Middle frontal gyrus (tissue), 1 donor: ENCODE measurements at regions not wholly inside any gene's neighbourhood (a gene's known extent, or its start where the extent isn't known, plus 50 kb on each side); places are given as distances from the start of the nearest gene placed in this dataset.
"Not testable (repeated sequence)": the region's sequence is repeated elsewhere in the genome, so short reads cannot be mapped to it uniquely, and the experiment has no call there.

Experiments
- DNase-seq: peaks from one replicate; pipeline ENCODE4 v3.0.0-alpha.2; 2015; ENCODE audit warnings: low spot score; ENCODE audit errors: extremely low spot score

DNA sequence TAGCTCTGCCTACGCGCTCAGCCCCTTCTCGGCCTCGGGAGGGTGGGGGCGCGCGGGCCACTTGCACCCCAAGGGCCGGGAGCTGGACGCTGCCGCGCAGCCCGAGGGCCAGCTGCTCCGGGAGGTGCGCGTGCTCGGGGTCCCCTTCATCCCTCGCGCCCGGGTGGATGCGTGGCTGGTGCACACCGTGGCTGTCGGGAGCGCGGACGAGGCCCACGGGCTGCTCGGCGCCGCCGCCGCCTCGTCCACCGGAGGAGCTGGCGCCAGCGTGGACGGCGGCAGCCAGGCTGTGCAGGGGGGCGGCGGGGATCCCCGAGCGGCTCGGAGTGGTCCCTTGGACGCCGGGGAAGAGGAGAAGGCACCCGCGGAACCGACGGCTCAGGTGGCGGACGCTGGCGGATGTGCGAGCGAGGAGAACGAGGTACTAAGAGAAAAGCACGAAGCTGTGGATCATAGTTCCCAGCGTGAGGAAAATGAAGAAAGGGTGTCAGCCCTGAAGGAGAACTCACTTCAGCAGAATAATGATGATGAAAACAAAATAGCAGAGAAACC lies 69.8 kb downstream of the PMAIP1 start:
- not testable (repeated sequence) for DNase-seq

DNA sequence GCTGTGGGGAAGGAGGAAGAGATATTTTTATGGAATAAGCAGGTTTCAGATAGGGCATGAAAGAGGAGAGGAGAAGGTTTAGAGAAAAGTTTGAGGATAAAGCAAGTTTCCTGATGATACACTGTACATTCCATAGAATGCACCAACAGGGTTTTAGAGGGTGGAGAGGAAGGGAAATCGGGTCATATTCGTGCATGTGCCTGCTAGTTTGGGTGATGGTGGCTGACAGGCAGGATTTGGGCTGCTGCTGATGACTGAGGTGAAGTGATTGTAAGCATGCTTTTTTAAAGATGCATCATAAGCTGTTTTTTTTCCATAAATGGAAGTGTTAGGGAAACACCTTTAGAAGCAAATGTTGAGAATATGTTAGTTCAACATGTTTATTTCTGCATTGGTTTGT lies 68.8 kb downstream of the PMAIP1 start:
- no peak for DNase-seq

DNA sequence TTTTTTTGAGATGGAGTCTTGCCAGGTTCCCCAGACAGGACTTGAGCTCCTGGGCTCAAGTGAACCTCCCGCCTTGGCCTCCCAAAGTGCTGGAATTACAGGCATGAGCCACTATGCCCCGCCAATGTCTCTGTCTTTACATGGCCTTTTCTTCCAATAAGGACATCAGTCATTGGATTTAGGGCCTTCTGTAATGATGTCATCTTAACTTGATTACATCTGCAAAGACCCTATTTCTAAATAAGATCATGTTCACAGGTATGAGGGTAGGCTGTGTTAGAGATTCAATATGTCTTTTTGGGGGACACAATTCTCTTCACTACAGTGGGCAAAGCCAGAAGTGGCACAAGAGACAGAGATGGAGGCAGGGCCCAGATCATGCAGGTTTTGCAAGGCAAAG lies 68.1 kb downstream of the PMAIP1 start:
- no peak for DNase-seq

DNA sequence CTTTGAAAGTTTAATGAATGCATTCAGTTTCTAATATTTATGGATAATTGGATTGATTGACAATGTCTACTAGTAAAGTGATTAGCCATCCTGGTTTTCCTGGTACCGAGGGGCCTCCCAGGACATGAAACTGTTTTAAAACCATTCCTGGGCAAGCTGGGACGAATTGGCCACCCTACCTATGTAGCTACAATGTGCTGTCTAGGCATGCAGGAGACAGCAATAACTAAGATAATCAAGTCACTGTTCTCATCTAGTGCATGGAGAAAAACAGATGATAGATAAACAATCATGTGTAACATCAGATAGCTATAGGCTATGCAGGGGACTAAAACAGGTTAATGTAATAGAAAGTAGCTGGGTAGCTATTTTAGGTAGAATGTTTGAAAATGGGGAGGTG lies 67.1 kb downstream of the PMAIP1 start:
- DNase-seq, result no peak

DNA sequence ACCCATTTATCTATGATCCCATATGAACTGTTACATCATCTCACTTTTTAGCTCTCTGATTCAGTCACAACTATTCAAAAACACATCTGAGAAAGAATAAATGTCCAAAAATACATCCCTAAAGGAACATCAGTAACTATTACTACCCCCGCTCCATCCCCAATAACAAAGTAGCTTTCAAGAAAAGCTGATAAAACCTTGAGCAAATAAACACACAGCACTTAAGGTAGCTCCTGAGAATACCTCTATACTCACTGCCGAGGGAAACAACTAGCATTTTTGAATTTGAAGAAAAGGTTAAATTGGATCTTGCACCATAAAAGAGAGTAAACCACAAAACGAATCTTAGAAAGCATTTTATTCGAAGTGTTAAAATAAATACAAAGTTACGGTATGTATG lies 63.4 kb downstream of the PMAIP1 start:
- DNase-seq, result no peak

DNA sequence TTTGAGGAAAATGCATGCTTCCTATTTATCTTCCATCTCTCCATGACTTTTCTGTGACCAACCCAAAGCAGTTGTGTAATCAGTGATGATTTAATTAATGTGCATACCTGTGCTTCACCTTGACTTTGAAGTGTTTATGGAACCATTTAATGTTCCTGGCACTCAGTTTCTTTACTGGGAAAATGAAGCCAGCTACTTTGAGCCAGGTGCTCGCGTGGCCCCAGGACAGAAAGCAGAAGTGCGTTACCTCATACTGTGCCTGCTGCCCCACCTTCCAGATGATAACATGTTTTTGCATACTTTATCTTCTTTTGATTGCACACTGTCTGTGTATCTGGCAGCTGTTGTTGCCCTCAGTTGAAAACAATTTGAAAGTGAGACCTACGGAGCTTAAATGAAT lies 61.3 kb downstream of the PMAIP1 start:
- no peak for DNase-seq

DNA sequence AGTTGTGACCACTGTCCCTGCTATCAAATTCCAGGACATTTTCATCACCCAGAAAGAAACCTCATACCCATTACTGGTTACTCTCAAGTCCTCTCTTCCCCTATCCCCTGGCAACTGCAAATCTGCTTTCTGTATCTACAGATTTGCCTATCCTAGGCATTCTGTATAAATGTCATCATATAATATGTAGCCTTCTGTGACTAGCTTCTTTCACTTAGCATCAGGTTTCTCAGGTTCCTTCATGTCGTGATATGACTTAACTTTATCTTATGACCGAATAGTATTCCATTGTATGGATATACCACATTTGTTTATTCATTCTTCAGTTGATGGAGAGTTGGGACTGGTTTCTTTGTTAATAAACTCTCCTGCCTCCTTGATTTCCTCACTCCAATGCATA lies 60.5 kb downstream of the PMAIP1 start:
- DNase-seq, result no peak

DNA sequence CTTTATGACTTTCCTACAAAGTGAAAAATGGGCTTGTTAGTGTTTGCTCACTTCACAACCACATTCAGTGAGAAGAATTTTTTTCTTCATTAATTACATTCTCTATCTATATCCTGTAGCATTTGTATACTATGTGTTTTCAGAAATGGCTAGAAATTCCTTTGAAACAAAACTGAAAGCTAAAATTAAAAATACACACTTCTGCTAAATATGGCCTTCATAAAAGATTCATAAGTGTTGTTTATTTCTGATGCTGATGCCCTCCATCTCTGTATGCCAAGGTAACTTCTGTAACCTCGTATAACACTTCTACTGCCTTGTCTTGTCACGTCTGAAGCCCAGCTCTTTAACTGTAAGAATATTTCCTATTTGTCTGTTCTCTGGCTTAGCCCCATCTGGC lies 59.8 kb downstream of the PMAIP1 start:
- DNase-seq, result no peak

DNA sequence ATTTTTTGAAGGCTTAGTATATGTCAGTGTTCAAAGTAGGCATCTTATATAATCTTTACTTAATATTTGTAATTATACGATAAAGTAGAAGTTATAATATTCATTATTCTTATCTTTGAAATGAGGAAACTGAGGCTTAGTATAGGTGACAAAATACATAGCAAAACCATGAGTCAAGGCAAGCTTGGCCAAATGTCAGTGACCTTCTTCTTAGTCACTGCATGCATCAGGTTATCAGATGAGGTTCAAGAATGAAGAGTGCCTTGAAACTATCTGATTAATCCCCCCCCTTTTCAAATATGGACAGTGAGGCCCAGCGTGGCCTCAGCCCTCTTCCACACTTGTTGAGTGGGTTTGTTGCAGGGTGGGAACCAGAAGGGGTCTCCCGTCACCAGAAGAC lies 59.3 kb downstream of the PMAIP1 start:
- no peak for DNase-seq

DNA sequence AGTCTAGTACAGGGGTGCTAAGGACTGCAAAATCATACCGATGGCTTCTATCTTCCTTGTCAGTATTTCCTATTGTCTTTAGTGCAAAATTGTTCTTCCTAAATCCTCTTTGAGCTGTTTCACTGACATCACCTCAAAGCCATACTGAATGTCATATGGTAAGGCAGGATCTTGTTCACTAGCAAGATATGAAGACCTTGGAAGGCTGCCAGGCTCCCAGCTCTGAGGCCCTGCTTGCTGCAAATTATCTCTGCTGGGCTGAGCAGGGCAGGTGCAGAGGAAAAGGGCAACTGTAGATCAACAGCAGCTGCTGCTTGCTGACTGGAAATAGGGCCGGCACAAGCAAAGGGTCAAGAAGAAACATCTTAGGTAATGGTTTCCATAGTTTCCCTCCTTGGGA lies 58.2 kb downstream of the PMAIP1 start:
- no peak for DNase-seq

DNA sequence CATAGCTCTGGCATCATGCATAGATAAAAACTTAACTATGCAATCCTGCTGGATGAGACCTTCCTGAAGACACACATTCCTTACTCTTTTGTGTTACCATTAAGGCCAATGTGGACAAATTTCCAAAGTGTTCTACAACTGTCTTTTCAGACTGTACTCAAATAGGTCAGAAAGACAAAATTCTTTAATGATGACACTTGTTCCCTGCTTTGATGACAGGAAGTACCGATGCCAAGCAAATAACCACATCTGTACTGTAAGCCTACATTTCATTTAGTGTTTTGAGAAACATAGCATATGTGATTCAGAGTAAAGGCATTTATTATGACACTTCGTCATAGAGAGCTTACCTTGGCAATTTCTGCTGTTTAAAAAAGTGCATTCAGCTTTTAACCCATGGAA lies 55.0 kb downstream of the PMAIP1 start:
- DNase-seq, result no peak

DNA sequence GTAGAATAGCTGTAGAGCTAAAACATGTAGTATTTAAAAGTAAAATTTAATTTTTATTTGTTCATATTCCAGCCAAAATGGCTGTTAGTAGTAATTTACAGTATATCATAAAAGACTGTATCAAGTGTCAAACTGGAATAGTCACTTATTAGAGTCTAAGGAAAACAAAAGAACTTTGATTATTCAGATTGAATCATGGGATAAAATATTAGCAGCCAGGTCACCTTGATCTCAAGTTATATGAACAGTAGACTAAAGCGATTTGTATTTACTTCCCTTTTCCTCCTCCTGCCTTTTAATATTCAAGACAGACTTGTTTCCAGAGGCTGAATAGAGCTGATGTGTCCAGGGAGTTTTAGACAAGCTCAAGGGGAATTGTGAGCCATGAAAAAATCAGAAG lies 54.4 kb downstream of the PMAIP1 start:
- DNase-seq, result no peak
